ENCODE measurements at regions not wholly inside any gene's neighbourhood (a gene's known extent, or its start where the extent isn't known, plus 50 kb on each side); places are given as distances from the start of the nearest gene placed in this dataset.

- Histone ChIP-seq H3K27me3 (ENCODE audit: low read depth) (peaks cover 3% of the 10 kb centered on the region), H3K36me3 (no peaks in the 10 kb centered on the region), H3K4me3 (no peak overlapping the region), H3K4me1 (no peaks in the 10 kb centered on the region), H3K27ac (no peak overlapping the region), H3K9me3 (no peaks in the 10 kb centered on the region)
- no peak for TF ChIP-seq CTCF (IDR thresholded peaks at IDR 0.05)
- intact Hi-C loops (cut with DNase I): no loop called here
- no peak for ATAC-seq
- no peak for DNase-seq
Measured at GRCh38 chr10:33553748-33554571, 219.5 kb upstream of the NRP1 start.

- TF ChIP-seq CTCF (IDR thresholded peaks at IDR 0.05): no peak
- no peak overlapping the region for H3K4me3 ChIP-seq
- intact Hi-C loops (cut with DNase I): no loop called here
- no peaks in the 10 kb centered on the region for H3K36me3 ChIP-seq
- no peaks in the 10 kb centered on the region for H3K9me3 ChIP-seq
- ATAC-seq (no peak), DNase-seq (no peak)
- H3K4me1 ChIP-seq: no peaks in the 10 kb centered on the region
- H3K27ac ChIP-seq: no peak overlapping the region
- peaks cover 3% of the 10 kb centered on the region for H3K27me3 ChIP-seq (ENCODE audit: low read depth)
Measured at GRCh38 chr10:33552290-33552689, 217.8 kb upstream of the NRP1 start.

GRCh38 chr10:33550811-33551210, 216.3 kb upstream of the NRP1 start:
- Histone ChIP-seq H3K27ac (no peak overlapping the region), H3K36me3 (no peaks in the 10 kb centered on the region), H3K4me1 (no peaks in the 10 kb centered on the region), H3K9me3 (no peaks in the 10 kb centered on the region), H3K27me3 (ENCODE audit: low read depth) (no peaks in the 10 kb centered on the region), H3K4me3 (no peak overlapping the region)
- no peak for ATAC-seq
- TF ChIP-seq CTCF (IDR thresholded peaks at IDR 0.05): no peak
- DNase-seq: no peak
- intact Hi-C loops (cut with DNase I): no loop called here

GRCh38 chr10:33547976-33548375, 213.5 kb upstream of the NRP1 start:
- H3K27ac ChIP-seq: no peak overlapping the region
- H3K9me3 ChIP-seq: peaks cover 10% of the 10 kb centered on the region
- TF ChIP-seq CTCF (IDR thresholded peaks at IDR 0.05): no peak
- no peaks in the 10 kb centered on the region for H3K4me1 ChIP-seq
- intact Hi-C loops (cut with DNase I): no loop called here
- no peaks in the 10 kb centered on the region for H3K27me3 ChIP-seq (ENCODE audit: low read depth)
- H3K4me3 ChIP-seq: no peak overlapping the region
- ATAC-seq (no peak), DNase-seq (no peak)
- no peaks in the 10 kb centered on the region for H3K36me3 ChIP-seq

GRCh38 chr10:33546031-33546430, 211.6 kb upstream of the NRP1 start:
- DNase-seq (no peak), ATAC-seq (no peak)
- Histone ChIP-seq H3K27ac (no peak overlapping the region), H3K9me3 (peaks cover 10% of the 10 kb centered on the region), H3K4me1 (no peaks in the 10 kb centered on the region), H3K27me3 (ENCODE audit: low read depth) (no peaks in the 10 kb centered on the region), H3K4me3 (no peak overlapping the region), H3K36me3 (no peaks in the 10 kb centered on the region)
- intact Hi-C loops (cut with DNase I): no loop called here
- no peak for TF ChIP-seq CTCF (IDR thresholded peaks at IDR 0.05)

Measured in lower lobe of right lung (tissue), 2 donors.